SH-SY5Y (cell line): ENCODE measurements at regions not wholly inside any gene's neighbourhood (a gene's known extent, or its start where the extent isn't known, plus 50 kb on each side); places are given as distances from the start of the nearest gene placed in this dataset.

Source experiments
- GATA2 ChIP-seq: IDR thresholded peaks from 2 replicates; pipeline ENCODE4 v1.6.1; 2011; ENCODE audit warnings: mild to moderate bottlenecking, low read depth, low read length
- GATA3 ChIP-seq: IDR thresholded peaks from 2 replicates; pipeline ENCODE4 v1.6.1; 2011; ENCODE audit warnings: low read depth, mild to moderate bottlenecking, low read length, moderate library complexity

DNA sequence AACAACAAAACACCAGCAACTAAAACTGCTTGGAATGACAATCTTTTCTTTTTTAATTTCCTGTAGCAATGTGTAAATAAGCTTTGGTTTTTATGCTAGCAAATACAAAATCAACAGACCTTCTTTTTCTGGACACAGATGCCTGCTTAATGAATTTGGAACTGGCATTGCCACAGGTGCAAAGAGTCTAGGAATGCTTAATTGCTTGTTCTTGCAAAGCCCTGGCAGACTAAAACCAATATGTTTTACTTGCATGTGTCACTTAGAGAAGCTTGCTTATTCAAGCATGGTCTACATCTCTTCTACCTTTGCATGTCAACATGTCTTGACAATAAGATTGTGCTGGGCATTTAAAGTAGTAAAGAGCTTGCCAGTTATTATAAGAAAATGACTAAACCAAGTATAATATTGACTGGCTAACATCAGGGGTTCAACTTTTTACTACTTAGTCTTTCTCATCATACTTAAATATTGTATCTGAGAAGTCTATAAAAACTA, 656.7 kb upstream of the NDST4 start:
- no peak for TF ChIP-seq GATA3
- no peak for TF ChIP-seq GATA2
